H1 (cell line): ENCODE measurements at regions not wholly inside any gene's neighbourhood (a gene's known extent, or its start where the extent isn't known, plus 50 kb on each side); places are given as distances from the start of the nearest gene placed in this dataset.

Source experiments
- CTCF ChIA-PET: fragments of 300-600 bp; sonication (Branson Sonifier 250); formaldehyde crosslinking; loops from one replicate; lab custom pipeline; 2021; ENCODE audit not compliant: partially characterized antibody; lab: Charles Lee
- POLR2A ChIA-PET: fragments of 300-600 bp; sonication (Branson Sonifier 250); formaldehyde crosslinking; loops from one replicate; lab custom pipeline; 2021; ENCODE audit warnings: inconsistent platforms; ENCODE audit not compliant: partially characterized antibody; lab: Charles Lee
- DNase-seq, 2 experiments: peaks; one replicate each; pipeline versions ENCODE4 v3.0.0 to v3.0.0-alpha.2; 2010 to 2022; ENCODE audit warnings: low spot score in 2 of 2, low read depth in 1 of 2, mixed read lengths in 1 of 2
- FAIRE-seq: peaks from 2 replicates; lab custom pipeline; 2011; peaks lifted over from hg19 to GRCh38; lab: Jason Lieb, UNC
- H2AFZ ChIP-seq: 2 replicates; pipeline ENCODE4 v1.8.1; 2012; ENCODE audit warnings: low read length, inconsistent platforms
- H2AK5ac ChIP-seq: 2 replicates; pipeline ENCODE4 v1.6.1; 2013; ENCODE audit warnings: low read depth, low read length
- H2BK120ac ChIP-seq: replicated peaks from 2 replicates; pipeline ENCODE3; 2013; ENCODE audit warnings: low read depth, low read length, inconsistent platforms
- H2BK12ac ChIP-seq: 2 replicates; pipeline ENCODE4 v1.6.1; 2013; ENCODE audit warnings: low read depth, low read length
- H2BK15ac ChIP-seq: 2 replicates; pipeline ENCODE4 v1.6.1; 2013; ENCODE audit warnings: low read length
- H2BK20ac ChIP-seq: 2 replicates; pipeline ENCODE4 v1.6.1; 2013; ENCODE audit warnings: low read length
- H2BK5ac ChIP-seq: 2 replicates; pipeline ENCODE4 v1.6.1; 2013; ENCODE audit warnings: low read depth, low read length
- H3K14ac ChIP-seq: 2 replicates; pipeline ENCODE4 v1.6.1; 2013; ENCODE audit warnings: inconsistent platforms; ENCODE audit not compliant: insufficient read length
- H3K18ac ChIP-seq: 2 replicates; pipeline ENCODE4 v1.6.1; 2013; ENCODE audit warnings: low read length; ENCODE audit errors: extremely low read depth
- H3K23ac ChIP-seq: 2 replicates; pipeline ENCODE4 v1.6.1; 2013; ENCODE audit warnings: inconsistent platforms; ENCODE audit not compliant: insufficient read length
- H3K23me2 ChIP-seq: 2 replicates; pipeline ENCODE4 v1.6.1; 2013; ENCODE audit warnings: low read depth, low read length
- H3K27ac ChIP-seq: 2 replicates; pipeline ENCODE4 v1.6.1; 2011; ENCODE audit warnings: low read depth, low read length, inconsistent platforms
- H3K27me3 ChIP-seq, 4 experiments: replicated peaks in 1 of 4; 1 replicate in 1 of 4; 2 replicates in 3 of 4; pipeline versions ENCODE4 v1.6.1 to v1.8.1; 2011 to 2013; ENCODE audit warnings: low read length in 3 of 4, mild to moderate bottlenecking in 3 of 4, inconsistent platforms in 2 of 4, mixed read lengths in 2 of 4, moderate library complexity in 1 of 4; ENCODE audit not compliant: control insufficient read depth in 3 of 4, insufficient read depth in 3 of 4; ENCODE audit errors: extremely low read depth in 1 of 4
- H3K36me3 ChIP-seq, 4 experiments: 2 replicates each; pipeline versions ENCODE4 v1.6.1 to v1.8.1; 2011 to 2013; ENCODE audit warnings: mild to moderate bottlenecking in 4 of 4, low read length in 3 of 4, moderate library complexity in 2 of 4, control low read depth in 1 of 4, inconsistent platforms in 1 of 4; ENCODE audit not compliant: insufficient read depth in 4 of 4, control insufficient read depth in 2 of 4
- H3K4ac ChIP-seq: replicated peaks from 2 replicates; pipeline ENCODE3; 2013; ENCODE audit warnings: low read length, low read depth, mixed read lengths, inconsistent platforms; ENCODE audit not compliant: insufficient read length
- H3K4me1 ChIP-seq, 4 experiments: replicated peaks in 1 of 4; 1 replicate in 1 of 4; 2 replicates in 3 of 4; pipeline versions ENCODE4 v1.6.1 to v1.8.1; 2011 to 2013; ENCODE audit warnings: low read length in 3 of 4, inconsistent platforms in 2 of 4, mixed read lengths in 1 of 4; ENCODE audit not compliant: insufficient read depth in 4 of 4, control insufficient read depth in 3 of 4
- H3K4me2 ChIP-seq, 2 experiments: 2 replicates each; pipeline versions ENCODE4 v1.6.1 to v1.8.1; 2011 to 2013; ENCODE audit warnings: low read depth in 2 of 2, low read length in 2 of 2, control low read depth in 1 of 2, inconsistent platforms in 1 of 2, mild to moderate bottlenecking in 1 of 2; ENCODE audit not compliant: insufficient read depth in 1 of 2
- H3K4me3 ChIP-seq, 4 experiments: fragments of 200-600, 300-600 bp in 1 of 4; sonication (generic), shearing (Covaris generic), sonication (Bioruptor Twin) in 1 of 4; 2 replicates each; pipeline versions ENCODE4 v1.5.1 to v1.8.1; 2011 to 2016; ENCODE audit warnings: low read length in 4 of 4, low read depth in 3 of 4, control low read depth in 2 of 4, inconsistent platforms in 2 of 4, mild to moderate bottlenecking in 2 of 4, mixed read lengths in 1 of 4, moderate library complexity in 1 of 4; ENCODE audit not compliant: insufficient read depth in 2 of 4; ENCODE audit errors: extremely low read depth in 1 of 4
- H3K56ac ChIP-seq: replicated peaks from 2 replicates; pipeline ENCODE3; 2013; ENCODE audit warnings: low read depth, mild to moderate bottlenecking, mixed read lengths, low read length, inconsistent platforms; ENCODE audit not compliant: insufficient read length
- H3K79me1 ChIP-seq: 2 replicates; pipeline ENCODE4 v1.6.1; 2013; ENCODE audit warnings: low read depth, low read length, control low read depth
- H3K79me2 ChIP-seq, 2 experiments: 2 replicates each; pipeline versions ENCODE4 v1.6.1 to v1.8.1; 2012 to 2013; ENCODE audit warnings: low read length in 2 of 2, mild to moderate bottlenecking in 2 of 2, inconsistent platforms in 1 of 2; ENCODE audit not compliant: insufficient read depth in 2 of 2, control insufficient read depth in 1 of 2
- H3K9ac ChIP-seq, 4 experiments: replicated peaks in 1 of 4; 1 replicate in 1 of 4; 2 replicates in 3 of 4; pipeline versions ENCODE4 v1.6.1 to v1.8.1; 2011 to 2013; ENCODE audit warnings: low read depth in 3 of 4, low read length in 3 of 4, control low read depth in 2 of 4, mild to moderate bottlenecking in 2 of 4, moderate library complexity in 2 of 4, inconsistent platforms in 1 of 4; ENCODE audit errors: extremely low read depth in 1 of 4
- H3K9me3 ChIP-seq, 2 experiments: 2 replicates each; pipeline versions ENCODE4 v1.6.1 to v1.8.1; 2012 to 2013; ENCODE audit warnings: mild to moderate bottlenecking in 2 of 2, moderate library complexity in 2 of 2, control low read depth in 1 of 2, inconsistent platforms in 1 of 2, low read depth in 1 of 2, low read length in 1 of 2, mixed read lengths in 1 of 2; ENCODE audit not compliant: insufficient read depth in 2 of 2
- H4K20me1 ChIP-seq, 2 experiments: replicated peaks in 1 of 2; 2 replicates each; pipeline versions ENCODE3 to v1.8.1; 2011 to 2013; ENCODE audit warnings: inconsistent platforms in 2 of 2, low read length in 2 of 2, mild to moderate bottlenecking in 1 of 2; ENCODE audit not compliant: insufficient read depth in 2 of 2, control insufficient read depth in 1 of 2
- H4K5ac ChIP-seq: 2 replicates; pipeline ENCODE4 v1.6.1; 2013; ENCODE audit warnings: low read length, low read depth, mixed read lengths, inconsistent platforms; ENCODE audit not compliant: insufficient read length
- H4K8ac ChIP-seq: 2 replicates; pipeline ENCODE4 v1.8.0; 2013; ENCODE audit warnings: mild to moderate bottlenecking, moderate library complexity, low read length, inconsistent platforms; ENCODE audit not compliant: insufficient read depth; ENCODE audit errors: extremely low read depth
- H4K91ac ChIP-seq: replicated peaks from 2 replicates; pipeline ENCODE3; 2013; ENCODE audit warnings: low read length, mixed read lengths, inconsistent platforms; ENCODE audit not compliant: insufficient read length
- EGR1 ChIP-seq: IDR thresholded peaks from 2 replicates; pipeline ENCODE4 v1.6.1; 2011; ENCODE audit warnings: low read depth, low read length, borderline replicate concordance
- EP300 ChIP-seq, 2 experiments: IDR thresholded peaks; 1 replicate in 1 of 2; 2 replicates in 1 of 2; pipeline ENCODE4 v1.6.1; 2011 to 2012; ENCODE audit warnings: low read depth in 2 of 2, low read length in 2 of 2, mild to moderate bottlenecking in 2 of 2, borderline replicate concordance in 1 of 2, inconsistent platforms in 1 of 2, moderate library complexity in 1 of 2
- GTF2F1 ChIP-seq: IDR thresholded peaks from 2 replicates; pipeline ENCODE4 v1.6.1; 2012; ENCODE audit warnings: low read depth, low read length, improper control_type of control experiment, borderline replicate concordance
- SAP30 ChIP-seq: fragments of 300-600 bp; sonication (generic); IDR thresholded peaks from 2 replicates; pipeline ENCODE4 v1.7.1; 2012; ENCODE audit warnings: low read length, moderate library complexity, mild to moderate bottlenecking, inconsistent platforms; ENCODE audit not compliant: insufficient read depth, insufficient replicate concordance
- SIRT6 ChIP-seq: IDR thresholded peaks from one replicate; pipeline ENCODE4 v1.7.1; 2012; ENCODE audit warnings: low read length, inconsistent platforms
- SP1 ChIP-seq: IDR thresholded peaks from 2 replicates; pipeline ENCODE4 v1.6.1; 2011; ENCODE audit warnings: low read depth, low read length
- whole genome bisulfite sequencing, 2 experiments: shearing (Covaris generic) in 1 of 2; methylation state at CpG; one replicate each; pipeline versions ENCODE4 v1.1.6 to v1.1.7; 2013 to 2015; ENCODE audit warnings: low lambda C conversion rate in 2 of 2, mixed read lengths in 2 of 2, inconsistent platforms in 1 of 2, low coverage in 1 of 2, missing lambda C conversion rate in 1 of 2; ENCODE audit not compliant: insufficient replicate concordance in 2 of 2, insufficient coverage in 1 of 2, insufficient read length in 1 of 2; ENCODE audit errors: extremely low coverage in 1 of 2, missing lambda C conversion rate in 1 of 2; 5-methylcytosine and 5-hydroxymethylcytosine counted together
- TF ChIP-seq, protein P1 (sequence below), 3 experiments: IDR thresholded peaks; 1 replicate in 2 of 3; 2 replicates in 1 of 3; pipeline versions ENCODE4 v1.5.1 to v1.6.1; 2011; ENCODE audit warnings: low read length in 3 of 3, mild to moderate bottlenecking in 3 of 3, inconsistent platforms in 2 of 3, low read depth in 1 of 3, moderate library complexity in 1 of 3; ENCODE audit not compliant: insufficient read depth in 1 of 3; ENCODE audit errors: control extremely low read depth in 1 of 3

DNA sequence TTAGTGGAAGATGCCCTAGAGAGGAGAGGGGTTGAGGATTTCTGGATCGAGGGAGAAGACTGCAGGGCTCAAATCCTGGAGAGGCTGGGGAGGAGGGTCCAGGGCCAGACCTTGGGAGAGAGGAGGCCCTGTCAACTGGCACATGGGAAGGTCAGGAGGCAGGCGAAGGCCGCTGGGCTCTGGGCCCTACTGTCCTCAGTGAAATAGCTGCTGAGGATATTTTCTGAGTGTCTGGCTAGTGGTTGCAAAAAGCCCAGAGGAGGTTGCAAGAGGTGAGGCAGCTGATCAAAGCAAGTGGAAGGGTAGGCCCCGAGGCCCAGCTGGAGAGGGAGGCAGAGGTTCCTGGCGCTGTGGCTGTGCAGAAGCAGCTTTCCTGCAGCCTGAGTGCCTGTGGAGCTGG lies 103.4 kb upstream of the MLN start:
- H3K4ac ChIP-seq: no peak overlapping the region
- CTCF ChIA-PET: interaction anchor here (0.8 kb wide), 1 partner anchor 48 kb away, joined by 3 read pairs; no protein-coding TSS in a partner anchor

More for the DNA sequence above, 103.4 kb upstream of the MLN start:
- H3K4me2 ChIP-seq: no peak overlapping the region
- no peaks in the 10 kb centered on the region for H3K23me2 ChIP-seq
- no peak overlapping the region for H2BK120ac ChIP-seq
- H3K79me2 ChIP-seq: no peaks in the 10 kb centered on the region
- H3K18ac ChIP-seq: no peak overlapping the region
- H2AK5ac ChIP-seq: no peak overlapping the region
- H3K9ac ChIP-seq: no peak overlapping the region
- DNase-seq (no peak), FAIRE-seq (no peak)
- H3K36me3 ChIP-seq: no peaks in the 10 kb centered on the region
- WGBS, 2 experiments: 70% methylated on average over 5 of the region's 5 CpGs; no CpG with 5 or more reads in 1 of the 2 experiments
- no peaks in the 10 kb centered on the region for H4K20me1 ChIP-seq
- TF ChIP-seq EP300 (IDR thresholded peaks at IDR 0.05; ENCODE audit: borderline replicate concordance in 1 of 2, low read depth in 2 of 2, low read length in 2 of 2): no peak
- TF ChIP-seq SP1: no peak
- TF ChIP-seq EGR1: no peak
- TF ChIP-seq GTF2F1: no peak
- TF ChIP-seq SIRT6: no peak
- TF ChIP-seq, protein P1, sequence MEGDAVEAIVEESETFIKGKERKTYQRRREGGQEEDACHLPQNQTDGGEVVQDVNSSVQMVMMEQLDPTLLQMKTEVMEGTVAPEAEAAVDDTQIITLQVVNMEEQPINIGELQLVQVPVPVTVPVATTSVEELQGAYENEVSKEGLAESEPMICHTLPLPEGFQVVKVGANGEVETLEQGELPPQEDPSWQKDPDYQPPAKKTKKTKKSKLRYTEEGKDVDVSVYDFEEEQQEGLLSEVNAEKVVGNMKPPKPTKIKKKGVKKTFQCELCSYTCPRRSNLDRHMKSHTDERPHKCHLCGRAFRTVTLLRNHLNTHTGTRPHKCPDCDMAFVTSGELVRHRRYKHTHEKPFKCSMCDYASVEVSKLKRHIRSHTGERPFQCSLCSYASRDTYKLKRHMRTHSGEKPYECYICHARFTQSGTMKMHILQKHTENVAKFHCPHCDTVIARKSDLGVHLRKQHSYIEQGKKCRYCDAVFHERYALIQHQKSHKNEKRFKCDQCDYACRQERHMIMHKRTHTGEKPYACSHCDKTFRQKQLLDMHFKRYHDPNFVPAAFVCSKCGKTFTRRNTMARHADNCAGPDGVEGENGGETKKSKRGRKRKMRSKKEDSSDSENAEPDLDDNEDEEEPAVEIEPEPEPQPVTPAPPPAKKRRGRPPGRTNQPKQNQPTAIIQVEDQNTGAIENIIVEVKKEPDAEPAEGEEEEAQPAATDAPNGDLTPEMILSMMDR (IDR thresholded peaks at IDR 0.05; ENCODE audit: control extremely low read depth in 1 of 3, insufficient read depth in 1 of 3, low read depth in 1 of 3, low read length in 3 of 3): no peak
- no peak for TF ChIP-seq SAP30
- no peak overlapping the region for H2BK15ac ChIP-seq
- no peaks in the 10 kb centered on the region for H3K79me1 ChIP-seq
- no peak overlapping the region for H3K27ac ChIP-seq
- no peak overlapping the region for H2AFZ ChIP-seq
- no peak overlapping the region for H2BK12ac ChIP-seq
- H3K14ac ChIP-seq: no peak overlapping the region
- H4K5ac ChIP-seq: no peak overlapping the region
- peaks cover 0 to 5% (median under 1%) of the 10 kb centered on the region in 4 experiments; a peak in 2 of 7 replicates for H3K4me1 ChIP-seq
- no peaks in the 10 kb centered on the region for H3K9me3 ChIP-seq
- H3K27me3 ChIP-seq: no peaks in the 10 kb centered on the region; a peak in 3 of 7 replicates
- no peak overlapping the region for H2BK20ac ChIP-seq
- no peak overlapping the region for H4K91ac ChIP-seq
- H4K8ac ChIP-seq: no peak overlapping the region
- POLR2A ChIA-PET: interaction anchor here (0.6 kb wide), 1 partner anchor 300 kb away, joined by 4 read pairs; no protein-coding TSS in a partner anchor
- H2BK5ac ChIP-seq: peak overlapping the region; percentile 77
- no peak overlapping the region for H3K23ac ChIP-seq
- no peak overlapping the region for H3K56ac ChIP-seq
- H3K4me3 ChIP-seq: no peak overlapping the region
